22Rv1 (cell line): ENCODE measurements at regions not wholly inside any gene's neighbourhood (a gene's known extent, or its start where the extent isn't known, plus 50 kb on each side); places are given as distances from the start of the nearest gene placed in this dataset.

Source experiments
- ZFX ChIP-seq: fragments of 450-650 bp; IDR thresholded peaks from 2 replicates; pipeline ENCODE4 v1.6.1; 2017; ENCODE audit warnings: antibody characterized with exemption, borderline replicate concordance
- TF ChIP-seq, protein P1 (sequence below): fragments of 450-650 bp; IDR thresholded peaks from 2 replicates; pipeline ENCODE4 v1.5.1; 2017; ENCODE audit warnings: mild to moderate bottlenecking

DNA sequence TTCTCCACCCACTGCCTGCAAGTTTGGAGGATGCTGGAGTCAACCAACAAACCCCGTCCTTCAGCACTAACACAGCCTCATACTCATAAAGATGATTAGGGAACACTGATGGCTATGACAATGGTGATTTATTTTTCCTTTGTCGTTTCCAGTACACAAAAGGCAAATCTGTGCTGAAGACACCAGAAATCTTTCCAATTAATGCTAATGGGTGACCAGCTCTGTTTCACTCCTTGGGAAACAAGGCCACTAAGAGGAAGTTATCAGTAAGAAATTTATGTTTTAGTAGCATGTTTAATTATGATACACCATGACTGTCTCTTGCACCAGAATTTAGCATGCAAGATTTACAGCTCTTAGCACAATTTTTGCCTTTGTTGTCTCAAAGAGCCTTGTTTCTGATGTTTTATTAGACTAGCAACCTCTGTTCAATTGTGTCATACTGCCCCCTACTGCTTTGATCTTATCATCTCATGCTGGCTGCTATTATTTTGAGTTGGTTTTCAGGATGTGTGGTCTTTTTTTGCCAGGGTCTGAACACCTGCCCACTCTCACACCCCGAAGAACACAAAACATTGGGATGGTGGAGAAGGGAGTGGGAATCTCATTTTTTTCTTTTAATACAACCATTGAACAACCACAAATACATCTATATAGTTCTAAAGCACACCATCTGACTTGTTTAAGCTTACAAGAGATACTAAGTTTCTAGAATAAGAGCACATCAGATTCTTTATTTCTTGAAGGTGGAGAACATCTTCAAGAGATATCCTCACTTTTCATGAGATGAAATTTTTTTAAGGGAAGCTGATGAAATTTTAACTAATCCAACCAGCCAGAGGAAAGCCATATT lies 160.9 kb downstream of the SPTSSA start:
- TF ChIP-seq, protein P1, sequence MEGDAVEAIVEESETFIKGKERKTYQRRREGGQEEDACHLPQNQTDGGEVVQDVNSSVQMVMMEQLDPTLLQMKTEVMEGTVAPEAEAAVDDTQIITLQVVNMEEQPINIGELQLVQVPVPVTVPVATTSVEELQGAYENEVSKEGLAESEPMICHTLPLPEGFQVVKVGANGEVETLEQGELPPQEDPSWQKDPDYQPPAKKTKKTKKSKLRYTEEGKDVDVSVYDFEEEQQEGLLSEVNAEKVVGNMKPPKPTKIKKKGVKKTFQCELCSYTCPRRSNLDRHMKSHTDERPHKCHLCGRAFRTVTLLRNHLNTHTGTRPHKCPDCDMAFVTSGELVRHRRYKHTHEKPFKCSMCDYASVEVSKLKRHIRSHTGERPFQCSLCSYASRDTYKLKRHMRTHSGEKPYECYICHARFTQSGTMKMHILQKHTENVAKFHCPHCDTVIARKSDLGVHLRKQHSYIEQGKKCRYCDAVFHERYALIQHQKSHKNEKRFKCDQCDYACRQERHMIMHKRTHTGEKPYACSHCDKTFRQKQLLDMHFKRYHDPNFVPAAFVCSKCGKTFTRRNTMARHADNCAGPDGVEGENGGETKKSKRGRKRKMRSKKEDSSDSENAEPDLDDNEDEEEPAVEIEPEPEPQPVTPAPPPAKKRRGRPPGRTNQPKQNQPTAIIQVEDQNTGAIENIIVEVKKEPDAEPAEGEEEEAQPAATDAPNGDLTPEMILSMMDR, result peak; percentile 78
- no peak for TF ChIP-seq ZFX
